ENCODE measurements at regions not wholly inside any gene's neighbourhood (a gene's known extent, or its start where the extent isn't known, plus 50 kb on each side); places are given as distances from the start of the nearest gene placed in this dataset.

DNA sequence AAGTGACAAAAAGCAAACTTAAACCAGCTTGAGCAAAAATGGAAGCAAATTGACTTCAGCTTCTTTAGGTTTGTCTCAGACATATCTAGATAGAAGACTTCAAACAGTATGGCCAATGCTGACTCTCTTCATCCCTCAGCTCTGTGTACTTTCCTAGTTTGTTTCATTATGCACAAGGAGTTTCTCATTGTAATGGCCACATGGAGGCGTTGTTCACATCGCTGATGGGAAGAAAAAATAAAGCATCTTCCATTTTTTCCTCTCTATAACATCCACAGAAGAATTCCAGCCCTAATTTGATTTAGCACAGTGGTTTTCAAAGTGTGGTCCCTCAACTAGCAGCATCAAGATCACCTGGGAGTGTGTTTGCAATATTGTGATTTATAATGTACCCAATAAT, 397.5 kb upstream of the PRKX start:
- TF ChIP-seq ZNF565 (CRISPR knock-in tag; conservative IDR thresholded peaks at IDR 0.05; ENCODE audit: low read depth) (no peak), BACH2 (CRISPR knock-in tag; IDR thresholded peaks at IDR 0.05; ENCODE audit: borderline replicate concordance) (no peak)
